Breast epithelium (tissue), 4 donors: ENCODE measurements at regions not wholly inside any gene's neighbourhood (a gene's known extent, or its start where the extent isn't known, plus 50 kb on each side); places are given as distances from the start of the nearest gene placed in this dataset.

Experiments used
- DNase-seq, 2 donors: peaks; one replicate each; pipeline ENCODE4 v3.0.0-alpha.2; 2019; ENCODE audit warnings: low spot score in 2 of 2
- H3K27ac ChIP-seq, 2 donors: fragments of 200-600 bp; sonication (generic) in 1 of 2; one replicate each; pipeline ENCODE4 v1.5.1; 2016 to 2019; ENCODE audit warnings: mild to moderate bottlenecking in 1 of 2
- H3K27me3 ChIP-seq, 2 donors: fragments of 200-600 bp; sonication (generic) in 1 of 2; one replicate each; pipeline versions ENCODE4 v1.5.1 to v1.6.0; 2017 to 2019; ENCODE audit warnings: control low read depth in 1 of 2, mild to moderate bottlenecking in 1 of 2
- H3K36me3 ChIP-seq: fragments of 200-600 bp; one replicate; pipeline ENCODE4 v1.5.1; 2019
- H3K4me1 ChIP-seq, 2 donors: fragments of 200-600 bp; sonication (generic); one replicate each; pipeline ENCODE4 v1.5.1; 2016 to 2019; ENCODE audit warnings: control low read depth in 1 of 2
- H3K4me3 ChIP-seq, 3 donors: fragments of 200-600 bp; sonication (generic); 1 replicate in 2 of 3; 2 replicates in 1 of 3; pipeline ENCODE4 v1.5.1; 2016 to 2019; ENCODE audit warnings: mild to moderate bottlenecking in 3 of 3, moderate library complexity in 2 of 3
- H3K9me3 ChIP-seq, 2 donors: fragments of 200-600 bp; sonication (generic) in 1 of 2; one replicate each; pipeline ENCODE4 v1.5.1; 2016 to 2019; ENCODE audit warnings: control low read depth in 1 of 2
- POLR2A ChIP-seq: fragments of 450-650 bp; IDR thresholded peaks from one replicate; pipeline ENCODE4 v1.6.1; 2016; ENCODE audit warnings: antibody characterized with exemption, mild to moderate bottlenecking, moderate library complexity
- POLR2AphosphoS5 ChIP-seq, 3 donors: sonication (generic); formaldehyde crosslinking; IDR thresholded peaks; one replicate each; pipeline ENCODE4 v1.6.1; 2017; ENCODE audit warnings: antibody characterized with exemption in 3 of 3
- intact Hi-C: fragments of 100-400 bp; cut with DNase I; formaldehyde crosslinking; loops from one replicate; pipeline ENCODE4 v1.15.1; 2023; ENCODE audit warnings: low total_unique reads
- TF ChIP-seq, protein P1 (sequence below), 3 donors: fragments of 450-650 bp; IDR thresholded peaks; one replicate each; pipeline ENCODE4 v1.5.1; 2016 to 2017; ENCODE audit warnings: antibody characterized with exemption in 3 of 3, mild to moderate bottlenecking in 3 of 3, moderate library complexity in 3 of 3

DNA sequence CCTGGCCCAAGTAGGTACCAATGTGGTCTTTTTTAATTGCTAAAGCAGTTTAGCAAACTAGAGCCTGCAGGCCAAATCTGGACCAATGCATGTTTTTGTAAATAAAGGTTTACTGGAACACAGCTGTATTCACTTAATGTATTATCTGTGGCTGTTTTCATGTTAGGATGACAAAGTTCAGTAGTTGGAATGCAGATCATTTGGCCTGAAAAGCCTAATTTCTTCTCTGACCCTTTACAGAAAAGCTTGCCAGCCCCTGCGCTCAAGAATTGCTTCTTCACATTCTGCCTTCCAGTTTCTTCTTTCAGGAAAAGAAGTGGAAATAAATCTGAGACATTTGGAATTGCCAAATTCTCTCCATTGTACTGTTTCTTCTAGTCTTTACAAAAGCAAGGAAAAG lies 90.0 kb upstream of the MC3R start:
- TF ChIP-seq POLR2A (no peak), POLR2AphosphoS5 (IDR thresholded peaks at IDR 0.05) (no peak)
- TF ChIP-seq, protein P1, sequence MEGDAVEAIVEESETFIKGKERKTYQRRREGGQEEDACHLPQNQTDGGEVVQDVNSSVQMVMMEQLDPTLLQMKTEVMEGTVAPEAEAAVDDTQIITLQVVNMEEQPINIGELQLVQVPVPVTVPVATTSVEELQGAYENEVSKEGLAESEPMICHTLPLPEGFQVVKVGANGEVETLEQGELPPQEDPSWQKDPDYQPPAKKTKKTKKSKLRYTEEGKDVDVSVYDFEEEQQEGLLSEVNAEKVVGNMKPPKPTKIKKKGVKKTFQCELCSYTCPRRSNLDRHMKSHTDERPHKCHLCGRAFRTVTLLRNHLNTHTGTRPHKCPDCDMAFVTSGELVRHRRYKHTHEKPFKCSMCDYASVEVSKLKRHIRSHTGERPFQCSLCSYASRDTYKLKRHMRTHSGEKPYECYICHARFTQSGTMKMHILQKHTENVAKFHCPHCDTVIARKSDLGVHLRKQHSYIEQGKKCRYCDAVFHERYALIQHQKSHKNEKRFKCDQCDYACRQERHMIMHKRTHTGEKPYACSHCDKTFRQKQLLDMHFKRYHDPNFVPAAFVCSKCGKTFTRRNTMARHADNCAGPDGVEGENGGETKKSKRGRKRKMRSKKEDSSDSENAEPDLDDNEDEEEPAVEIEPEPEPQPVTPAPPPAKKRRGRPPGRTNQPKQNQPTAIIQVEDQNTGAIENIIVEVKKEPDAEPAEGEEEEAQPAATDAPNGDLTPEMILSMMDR (IDR thresholded peaks at IDR 0.05), result no peak
- H3K27me3 ChIP-seq, result no peaks in the 10 kb centered on the region
- intact Hi-C loops, result no loop called here
- H3K36me3 ChIP-seq, result no peaks in the 10 kb centered on the region
- no peaks in the 10 kb centered on the region for H3K9me3 ChIP-seq
- no peak for DNase-seq
- H3K4me1 ChIP-seq, result no peaks in the 10 kb centered on the region
- no peak overlapping the region for H3K27ac ChIP-seq
- H3K4me3 ChIP-seq, result no peak overlapping the region

- Histone ChIP-seq H3K27ac (no peak overlapping the region), H3K4me3 (no peak overlapping the region), H3K27me3 (no peaks in the 10 kb centered on the region), H3K9me3 (no peaks in the 10 kb centered on the region), H3K4me1 (no peaks in the 10 kb centered on the region), H3K36me3 (no peaks in the 10 kb centered on the region)
- intact Hi-C loops, result no loop called here
- DNase-seq, result no peak
- TF ChIP-seq, protein P1 (IDR thresholded peaks at IDR 0.05), result no peak
- TF ChIP-seq POLR2AphosphoS5 (IDR thresholded peaks at IDR 0.05), result no peak
- no peak for TF ChIP-seq POLR2A
Observed at GRCh38 chr20:56160956-56161355, 87.6 kb upstream of the MC3R start.

- H3K36me3 ChIP-seq, result no peaks in the 10 kb centered on the region
- H3K9me3 ChIP-seq, result no peaks in the 10 kb centered on the region
- H3K27me3 ChIP-seq, result no peaks in the 10 kb centered on the region
- no peak overlapping the region for H3K27ac ChIP-seq
- H3K4me1 ChIP-seq, result no peaks in the 10 kb centered on the region
- no peak for DNase-seq
- intact Hi-C loops, result no loop called here
- TF ChIP-seq POLR2AphosphoS5 (IDR thresholded peaks at IDR 0.05), result no peak
- no peak overlapping the region for H3K4me3 ChIP-seq
Observed at GRCh38 chr20:56163806-56164205, 84.7 kb upstream of the MC3R start.

DNA sequence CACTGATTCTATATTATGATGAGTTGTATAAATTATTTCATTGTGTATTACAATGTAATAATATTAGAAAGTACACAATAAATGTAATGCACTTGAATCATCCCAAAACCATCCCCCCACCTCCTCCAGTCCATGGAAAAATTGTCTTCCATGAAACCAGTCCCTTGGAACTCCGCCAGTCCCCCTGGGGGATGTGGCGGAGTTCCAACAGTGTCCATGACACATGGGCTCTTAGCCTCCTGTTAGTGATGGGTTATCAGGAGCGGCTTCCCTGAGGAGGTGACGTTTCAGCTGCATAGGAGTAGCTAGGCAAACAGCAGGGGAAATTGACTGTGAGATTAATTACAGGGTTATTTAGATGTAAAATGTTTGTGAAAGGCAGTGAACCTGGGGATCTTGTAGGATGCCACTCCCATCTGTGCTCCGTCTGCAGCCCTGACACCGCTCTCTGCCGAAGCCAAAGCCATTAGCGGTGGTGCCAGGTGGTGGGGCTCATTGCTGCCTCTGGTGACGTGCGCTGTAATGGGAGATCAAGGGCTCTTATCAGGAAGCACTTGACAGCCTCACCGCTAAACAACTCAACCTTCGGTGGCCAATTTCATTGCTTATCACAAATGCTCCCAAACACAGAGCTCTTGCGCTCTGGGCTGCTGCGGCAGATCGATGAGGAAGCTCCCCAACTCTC lies 81.6 kb upstream of the MC3R start:
- H3K9me3 ChIP-seq, result no peaks in the 10 kb centered on the region
- TF ChIP-seq POLR2A, result no peak
- TF ChIP-seq, protein P1 (IDR thresholded peaks at IDR 0.05), result no peak
- TF ChIP-seq POLR2AphosphoS5 (IDR thresholded peaks at IDR 0.05), result no peak
- no peaks in the 10 kb centered on the region for H3K4me1 ChIP-seq
- intact Hi-C loops, result no loop called here
- H3K4me3 ChIP-seq, result no peak overlapping the region
- DNase-seq, result no peak
- no peaks in the 10 kb centered on the region for H3K36me3 ChIP-seq
- H3K27ac ChIP-seq, result no peak overlapping the region
- no peaks in the 10 kb centered on the region for H3K27me3 ChIP-seq

- H3K9me3 ChIP-seq, result no peaks in the 10 kb centered on the region
- no peaks in the 10 kb centered on the region for H3K4me1 ChIP-seq
- no peak overlapping the region for H3K27ac ChIP-seq
- TF ChIP-seq, protein P1 (IDR thresholded peaks at IDR 0.05), result peak in 2 of 3 donors; percentile 17 to 29
- TF ChIP-seq POLR2A, result no peak
- H3K27me3 ChIP-seq, result no peaks in the 10 kb centered on the region
- H3K36me3 ChIP-seq, result no peaks in the 10 kb centered on the region
- intact Hi-C loops, result no loop called here
- DNase-seq, result no peak
- H3K4me3 ChIP-seq, result no peak overlapping the region
Observed at GRCh38 chr20:56171087-56172012, 77.2 kb upstream of the MC3R start.
